GM21447 (cell line): ENCODE measurements at regions not wholly inside any gene's neighbourhood (a gene's known extent, or its start where the extent isn't known, plus 50 kb on each side); places are given as distances from the start of the nearest gene placed in this dataset.
"Not testable (repeated sequence)": the region's sequence is repeated elsewhere in the genome, so short reads cannot be mapped to it uniquely, and the experiment has no call there.

Experiments used
- ATAC-seq: cut with Tn5 transposase; IDR thresholded peaks from one replicate; pipeline ENCODE4 v1.9.1; 2021; ENCODE audit not compliant: unreplicated experiment

DNA sequence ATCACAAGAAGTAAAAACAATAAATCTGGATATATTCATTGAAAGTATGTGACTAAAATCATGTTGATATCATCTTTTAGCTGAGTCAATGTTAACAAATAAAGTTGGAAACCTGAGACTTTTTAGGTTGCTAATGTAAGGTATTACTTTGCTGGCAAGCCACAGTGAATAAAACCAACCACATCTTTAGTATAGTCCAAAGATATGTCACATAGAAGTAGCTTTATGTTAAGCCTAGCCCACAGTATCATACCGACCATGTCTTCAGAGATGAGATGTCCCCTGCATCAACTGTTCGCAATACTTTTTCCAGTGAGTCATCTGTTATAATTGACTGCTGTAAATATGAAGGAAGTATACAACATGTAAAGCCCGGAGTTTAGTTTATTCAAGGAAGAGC lies 107.6 kb upstream of the MCHR2 start:
- ATAC-seq: no peak

DNA sequence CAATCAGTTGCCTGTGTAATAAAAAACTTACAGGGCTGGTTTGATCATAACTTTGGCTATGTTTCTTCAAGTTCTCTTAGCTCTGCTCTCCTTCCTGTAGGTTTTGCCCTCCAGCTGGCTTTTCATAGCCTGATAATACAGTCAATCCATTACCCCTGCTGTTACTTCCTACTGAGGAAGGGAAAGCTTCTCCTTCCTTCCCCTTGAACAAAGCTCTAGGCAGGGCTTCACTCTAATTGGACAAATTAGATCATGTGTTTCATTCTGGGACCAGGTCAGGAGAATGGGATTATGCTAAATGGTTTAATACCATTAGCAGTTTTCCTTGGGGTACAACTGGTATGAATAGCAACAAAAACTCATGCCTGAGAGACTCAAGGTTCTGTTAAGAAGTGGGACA lies 106.8 kb upstream of the MCHR2 start:
- ATAC-seq: no peak

DNA sequence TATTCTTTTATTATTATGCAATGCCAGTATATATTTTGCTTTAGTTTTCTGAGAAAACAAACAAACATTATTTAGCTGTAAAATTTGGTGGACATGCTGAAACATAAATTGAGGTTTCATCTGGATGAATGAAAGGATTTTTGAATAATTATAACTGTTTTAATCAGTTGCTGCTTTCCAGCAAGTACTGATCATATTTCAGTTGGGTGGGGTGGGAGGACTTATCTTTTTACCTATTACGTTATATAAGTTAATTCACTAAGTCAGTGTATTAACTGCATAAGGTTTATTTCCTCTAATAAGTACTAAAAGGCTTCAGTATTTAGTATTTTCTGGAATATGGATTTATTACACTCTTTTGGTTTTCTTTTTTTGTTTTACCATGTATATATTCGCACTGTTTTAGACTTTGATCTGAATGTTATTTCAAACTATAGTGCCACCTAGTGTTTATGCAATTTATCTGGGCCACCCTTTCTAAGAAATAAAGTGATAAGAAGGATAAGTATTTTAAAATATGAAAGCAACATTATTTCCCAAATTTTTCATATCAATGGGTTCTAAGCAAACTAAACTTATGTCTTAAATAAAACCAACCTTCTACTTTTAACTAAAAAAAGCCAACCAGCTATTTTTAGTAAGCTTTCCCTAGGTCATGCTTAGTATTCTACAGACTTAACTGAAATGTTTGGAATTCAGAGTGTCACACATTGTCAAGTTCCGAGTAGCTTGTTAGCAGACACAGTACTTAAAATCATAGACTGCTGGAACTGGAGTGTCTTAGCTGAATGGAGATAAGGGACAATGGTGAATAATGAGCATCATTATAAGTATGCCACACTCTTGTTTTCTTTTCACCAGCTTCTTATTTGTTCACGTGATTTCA lies 105.4 kb upstream of the MCHR2 start:
- no peak for ATAC-seq

DNA sequence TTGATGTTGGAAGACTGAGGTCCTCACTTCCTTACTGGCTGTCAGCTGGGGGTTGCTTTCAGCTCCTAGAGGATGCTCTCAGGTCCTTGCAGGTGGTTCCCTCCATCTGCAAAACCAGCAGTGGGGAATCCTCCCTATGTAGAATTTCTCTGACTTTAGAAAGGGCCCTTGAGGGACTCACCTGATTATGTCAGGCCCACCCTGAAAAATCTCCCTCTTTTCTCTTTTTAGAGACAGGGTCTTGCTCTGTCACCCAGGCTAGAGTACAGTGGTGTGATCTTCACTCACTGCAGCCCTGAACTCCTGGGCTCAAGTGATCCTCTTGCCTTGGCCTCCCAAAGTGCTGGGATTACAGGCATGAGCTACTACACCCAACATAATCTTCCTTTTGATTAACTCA lies 102.9 kb upstream of the MCHR2 start:
- no peak for ATAC-seq

- ATAC-seq: no peak
These were observed 102.3 kb upstream of the MCHR2 start for GRCh38 chr6:100096341-100096740.

GRCh38 chr6:100093405-100093804 lies 99.4 kb upstream of the MCHR2 start:
- ATAC-seq: no peak

DNA sequence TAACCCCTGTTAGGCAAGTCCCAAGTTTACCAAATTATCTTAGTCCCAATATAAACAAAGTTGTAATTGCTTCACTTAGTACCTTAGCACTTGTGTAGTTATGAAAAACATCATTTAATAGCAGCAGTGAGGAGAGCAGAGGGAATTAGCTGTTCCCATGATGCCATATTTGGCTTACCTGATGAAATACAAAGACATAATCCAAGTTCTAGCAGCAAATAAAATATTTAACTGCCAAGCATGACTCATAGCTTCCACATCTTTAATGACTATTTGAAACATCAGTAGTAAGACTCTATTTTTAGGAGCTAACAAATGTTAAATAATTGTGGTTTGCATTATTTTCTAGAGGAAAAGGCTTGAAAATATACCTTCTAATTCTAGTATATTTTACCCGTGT lies 94.0 kb upstream of the MCHR2 start:
- no peak for ATAC-seq

GRCh38 chr6:100084991-100085364 lies 91.0 kb upstream of the MCHR2 start:
- no peak for ATAC-seq

GRCh38 chr6:100084316-100084990 lies 90.4 kb upstream of the MCHR2 start:
- ATAC-seq: no peak

GRCh38 chr6:100078509-100078908 lies 84.5 kb upstream of the MCHR2 start:
- no peak for ATAC-seq

DNA sequence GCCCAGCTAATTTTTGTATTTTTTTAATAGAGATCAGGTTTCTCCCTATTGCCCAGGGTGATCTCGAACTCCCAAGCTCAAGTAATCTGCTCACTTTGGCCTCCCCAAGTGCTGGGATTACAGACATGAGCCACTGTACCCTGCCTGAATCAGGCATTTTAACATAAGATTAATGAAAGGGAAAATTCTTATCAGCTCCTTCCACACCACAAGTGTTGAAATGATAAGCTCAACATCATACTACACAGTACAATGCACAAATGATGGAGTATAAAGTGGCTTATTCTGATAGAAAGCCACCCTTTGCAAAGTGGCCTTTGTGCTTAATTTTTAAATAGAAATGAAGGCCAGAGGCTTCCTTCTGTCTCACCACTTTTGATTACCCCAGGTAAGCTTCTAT lies 71.3 kb upstream of the MCHR2 start:
- ATAC-seq: no peak

DNA sequence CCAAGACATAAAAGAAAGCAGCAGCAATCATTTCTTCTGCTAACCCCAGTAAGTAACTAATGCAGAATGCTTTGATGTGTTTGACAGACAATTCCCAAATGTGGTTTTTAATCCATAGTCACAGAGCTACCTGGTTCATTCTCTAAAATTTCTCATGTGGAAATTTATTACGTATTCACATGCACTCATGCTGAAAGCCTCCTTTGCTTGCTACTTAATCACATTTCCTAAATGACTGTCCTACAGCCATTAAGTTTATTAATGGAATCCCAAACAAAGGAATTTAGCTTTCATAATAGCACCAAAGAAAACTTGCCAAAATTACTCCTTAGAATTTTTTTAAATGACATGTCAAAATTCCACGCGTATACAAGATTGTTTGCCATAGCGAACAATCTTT lies 68.6 kb upstream of the MCHR2 start:
- no peak for ATAC-seq

- no peak for ATAC-seq
These were observed 63.9 kb upstream of the MCHR2 start for GRCh38 chr6:100057941-100058340.

- ATAC-seq: no peak
These were observed 56.5 kb upstream of the MCHR2 start for GRCh38 chr6:100050550-100050949.

- not testable (repeated sequence) for ATAC-seq
These were observed 49.9 kb upstream of the MCHR2 start for GRCh38 chr6:100043961-100044360.
